GM21515 (cell line): ENCODE measurements at regions not wholly inside any gene's neighbourhood (a gene's known extent, or its start where the extent isn't known, plus 50 kb on each side); places are given as distances from the start of the nearest gene placed in this dataset.

ENCODE experiments used
- ATAC-seq: cut with Tn5 transposase; IDR thresholded peaks from one replicate; pipeline ENCODE4 v1.9.1; 2021; ENCODE audit not compliant: unreplicated experiment

DNA sequence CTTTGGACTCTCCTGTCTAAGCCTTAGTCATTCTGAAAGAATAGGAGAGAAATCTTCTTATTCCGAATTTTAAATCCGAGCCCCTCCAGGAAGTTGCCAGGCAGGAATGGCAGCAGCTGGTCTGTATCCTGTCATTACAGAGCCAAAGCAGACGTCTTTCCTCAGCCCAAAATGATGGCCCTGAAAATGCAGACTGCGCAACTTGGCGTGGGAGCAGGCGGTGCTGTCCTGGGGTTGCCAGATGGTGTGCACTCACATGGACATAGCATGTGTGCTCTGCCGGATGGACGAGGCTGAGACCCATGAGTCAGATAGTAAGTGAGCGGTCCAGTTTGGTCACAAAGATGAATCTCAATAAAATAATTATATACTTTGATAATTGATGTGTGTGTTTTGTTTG lies 410.4 kb downstream of the KCTD16 start:
- ATAC-seq = no peak

DNA sequence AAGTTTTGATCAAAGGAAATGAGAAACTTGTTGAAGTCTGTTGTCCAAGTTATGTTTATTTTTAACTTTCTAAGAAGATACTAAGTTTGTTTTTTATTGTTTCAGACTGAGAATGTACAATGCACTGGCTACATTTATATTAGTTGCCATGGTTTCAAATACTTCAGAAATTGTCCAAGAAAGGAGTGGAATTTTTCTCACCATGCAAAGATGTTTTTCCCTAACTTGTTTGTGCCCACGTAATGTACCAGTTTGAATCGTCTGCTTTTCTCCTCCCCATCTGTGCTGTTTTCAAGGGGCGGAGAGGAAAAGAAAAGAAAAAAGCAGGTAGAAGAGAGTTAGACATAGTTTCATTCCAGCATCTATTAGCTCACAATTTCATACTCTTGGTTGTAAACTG lies 407.0 kb downstream of the KCTD16 start:
- ATAC-seq = no peak

DNA sequence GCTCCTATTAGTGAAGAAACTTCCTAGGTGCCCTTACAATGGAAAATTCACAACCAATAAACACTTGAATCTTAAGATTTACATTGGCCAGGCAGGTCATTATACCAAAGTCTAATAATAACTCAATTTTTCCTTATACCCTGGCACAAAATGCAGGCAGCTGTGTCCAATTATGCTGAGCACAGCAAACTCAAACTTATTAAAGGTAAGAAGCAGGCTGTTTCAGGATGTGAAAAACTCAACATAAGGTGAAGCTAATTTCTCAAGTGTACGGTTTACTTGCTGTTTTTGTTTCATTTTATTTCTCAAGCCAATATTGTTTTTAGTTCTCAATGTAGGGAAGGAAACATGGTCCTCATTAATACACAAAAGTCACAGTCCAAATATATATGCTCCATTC lies 405.1 kb downstream of the KCTD16 start:
- ATAC-seq = no peak

DNA sequence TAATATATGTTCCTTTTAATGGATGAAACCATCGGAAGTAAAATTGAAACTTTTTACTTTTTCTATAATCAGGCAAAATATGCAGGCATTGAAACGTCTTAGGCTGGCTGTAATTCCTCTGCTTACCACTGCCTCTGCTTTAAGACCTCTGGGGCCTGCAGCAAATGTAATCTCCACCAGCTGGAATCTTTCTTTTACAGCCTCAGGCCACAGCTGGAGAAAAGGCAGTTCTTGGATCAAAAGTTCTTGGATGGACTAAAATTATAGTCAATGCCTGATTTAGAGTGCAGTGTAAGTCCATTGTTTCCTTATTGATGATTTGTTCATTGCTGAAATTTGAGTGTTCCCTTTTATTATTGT lies 396.7 kb downstream of the KCTD16 start:
- ATAC-seq = no peak

DNA sequence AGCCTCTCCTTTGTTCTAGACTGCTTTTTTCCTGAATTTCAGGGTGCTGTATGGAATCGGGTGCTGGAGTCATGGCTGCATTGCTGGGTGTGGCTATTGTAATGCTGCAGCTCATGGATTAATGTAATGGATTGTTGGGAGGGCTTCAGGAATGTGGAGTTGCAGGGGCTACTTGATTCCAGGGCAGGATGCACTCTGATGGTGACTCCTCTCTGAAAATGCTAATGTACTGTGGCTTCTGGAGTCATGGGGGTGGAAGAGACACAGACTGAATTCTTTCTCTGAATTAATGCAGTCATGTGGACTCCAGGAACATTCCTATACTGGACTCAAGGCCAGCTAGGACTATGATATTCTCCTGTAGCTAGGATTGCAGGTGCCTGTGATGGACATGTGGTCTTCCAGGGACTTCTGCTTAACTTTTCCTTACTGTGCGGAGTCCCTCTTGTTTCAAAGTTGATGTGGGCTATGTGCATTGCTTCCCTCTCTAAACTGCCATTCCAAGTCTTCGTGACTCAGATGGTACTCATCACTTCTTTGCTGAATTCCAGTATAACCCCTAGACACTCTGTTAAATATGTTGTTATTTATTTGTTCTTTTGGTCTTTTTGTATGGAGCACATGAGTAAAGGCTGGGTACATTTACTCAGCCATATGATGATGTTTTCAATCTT lies 396.2 kb downstream of the KCTD16 start:
- no peak for ATAC-seq

DNA sequence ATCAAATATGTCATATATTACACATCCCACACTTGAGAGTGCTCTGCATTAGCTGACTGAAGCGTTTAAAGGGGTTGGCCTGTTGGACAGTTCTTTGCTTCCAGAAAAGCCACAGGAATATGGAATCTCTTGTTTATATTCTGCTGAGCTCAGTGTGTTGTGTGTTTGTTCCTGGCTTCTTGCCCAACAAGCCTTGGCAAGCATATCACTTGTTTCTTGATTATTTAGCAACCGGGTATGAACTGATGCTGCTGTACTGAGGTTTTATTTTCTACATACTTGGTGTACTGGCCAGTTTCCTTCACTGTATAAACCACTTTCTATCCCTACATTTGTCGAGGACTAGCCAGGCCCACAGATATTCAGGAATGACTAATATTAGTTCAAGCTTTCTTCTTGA lies 378.9 kb downstream of the KCTD16 start:
- no peak for ATAC-seq

DNA sequence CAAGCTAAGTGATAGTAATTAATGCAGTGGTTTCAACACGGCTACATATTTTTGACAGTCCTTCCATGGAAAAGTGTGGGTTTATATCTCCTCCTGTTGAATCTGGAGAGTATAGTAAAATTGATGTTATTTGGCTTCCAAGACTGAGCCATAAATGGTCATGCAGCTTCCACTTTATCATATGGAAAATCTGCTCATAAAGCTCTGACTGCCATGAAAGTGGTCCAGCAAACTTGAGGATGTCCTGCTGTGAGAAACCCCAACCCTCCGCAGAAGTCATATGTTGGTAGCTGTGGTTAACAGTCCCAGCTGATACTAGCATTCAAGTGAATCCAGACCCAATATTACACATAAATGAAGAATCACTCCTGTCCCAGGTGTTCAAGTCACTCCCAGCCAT lies 378.3 kb downstream of the KCTD16 start:
- ATAC-seq = no peak

DNA sequence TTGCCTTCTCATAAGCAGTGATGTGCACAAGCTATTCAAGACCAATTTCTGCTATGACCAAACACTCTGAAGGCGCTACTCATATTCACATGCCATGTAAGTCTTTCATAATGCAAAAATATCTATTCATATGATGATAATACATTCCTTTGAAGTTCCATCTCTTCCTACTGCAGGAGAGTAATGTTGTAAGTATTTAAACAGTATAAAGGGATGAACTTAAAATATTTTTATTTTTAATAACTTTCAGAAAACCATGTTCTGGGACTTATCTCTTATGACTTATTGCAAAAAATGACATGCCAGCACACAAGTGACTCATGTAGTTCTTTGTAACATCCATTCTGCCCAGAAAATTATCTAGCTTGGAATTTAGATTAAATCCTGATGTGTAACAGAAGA lies 376.4 kb downstream of the KCTD16 start:
- no peak for ATAC-seq

DNA sequence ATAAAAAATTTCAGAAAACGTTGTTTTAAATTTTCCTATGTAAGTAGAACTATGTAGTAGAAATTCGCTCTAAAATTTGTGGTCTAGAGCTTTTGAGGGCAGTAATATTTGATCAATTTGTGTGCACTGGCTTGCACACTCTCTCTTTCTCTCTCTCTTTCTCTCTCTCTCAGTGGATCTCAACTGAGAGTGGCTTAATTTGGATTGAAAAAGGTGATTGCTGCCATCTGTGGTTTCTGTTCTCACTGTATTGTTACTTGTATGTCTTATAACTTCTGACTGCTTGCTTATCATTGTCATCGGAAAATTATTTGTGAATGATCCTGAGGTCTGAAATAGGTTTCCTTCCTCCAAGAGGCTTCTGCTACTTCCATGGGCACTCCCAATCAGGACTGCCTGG lies 368.2 kb downstream of the KCTD16 start:
- no peak for ATAC-seq
